ENCODE measurements at regions not wholly inside any gene's neighbourhood (a gene's known extent, or its start where the extent isn't known, plus 50 kb on each side); places are given as distances from the start of the nearest gene placed in this dataset.
"Not testable (repeated sequence)": the region's sequence is repeated elsewhere in the genome, so short reads cannot be mapped to it uniquely, and the experiment has no call there.

- no peak for DNase-seq
These were observed 1458.7 kb upstream of the ACVR2A start for GRCh38 chr2:146386096-146386495.

GRCh38 chr2:146385031-146385430 lies 1459.8 kb upstream of the ACVR2A start:
- WGBS, 2 donors, result 90 to 93% methylated on average over 5 of the region's 5 CpGs
- no peak overlapping the region for H3K4me3 ChIP-seq (ENCODE audit: low read length in 2 of 2)
- intact Hi-C loops (cut with DNase I), result no loop called here
- no peaks in the 10 kb centered on the region for H3K4me1 ChIP-seq (ENCODE audit: control insufficient read depth in 1 of 2, insufficient read depth in 2 of 2, low read length in 2 of 2)
- no peaks in the 10 kb centered on the region for H3K27me3 ChIP-seq (ENCODE audit: control insufficient read depth in 1 of 2, insufficient read depth in 2 of 2, low read length in 1 of 2)
- ATAC-seq (ENCODE audit: low FRiP score), result no peak
- H3K36me3 ChIP-seq (ENCODE audit: control insufficient read depth in 1 of 2, insufficient read depth in 2 of 2, low read length in 1 of 2), result no peaks in the 10 kb centered on the region
- no peak overlapping the region for H3K27ac ChIP-seq (ENCODE audit: low read depth in 1 of 2, low read length in 2 of 2)
- no peak for DNase-seq
- H3K9me3 ChIP-seq (ENCODE audit: control insufficient read depth, low read length), result no peaks in the 10 kb centered on the region

More at GRCh38 chr2:146386096-146386495, 1458.7 kb upstream of the ACVR2A start:
- H3K36me3 ChIP-seq (ENCODE audit: control insufficient read depth in 1 of 2, insufficient read depth in 2 of 2, low read length in 1 of 2), result no peaks in the 10 kb centered on the region
- H3K27ac ChIP-seq (ENCODE audit: low read depth in 1 of 2, low read length in 2 of 2), result no peak overlapping the region
- no peak for ATAC-seq (ENCODE audit: low FRiP score)
- intact Hi-C loops (cut with DNase I), result no loop called here
- no peaks in the 10 kb centered on the region for H3K9me3 ChIP-seq (ENCODE audit: control insufficient read depth, low read length)
- H3K4me1 ChIP-seq (ENCODE audit: control insufficient read depth in 1 of 2, insufficient read depth in 2 of 2, low read length in 2 of 2), result no peaks in the 10 kb centered on the region
- no peak overlapping the region for H3K4me3 ChIP-seq (ENCODE audit: low read length in 2 of 2)
- no peaks in the 10 kb centered on the region for H3K27me3 ChIP-seq (ENCODE audit: control insufficient read depth in 1 of 2, insufficient read depth in 2 of 2, low read length in 1 of 2)
- 91 to 97% methylated on average over 1 of the region's 1 CpG for WGBS, 2 donors

- DNase-seq, result no peak
- Histone ChIP-seq H3K4me3 (ENCODE audit: low read length in 2 of 2) (no peak overlapping the region), H3K36me3 (ENCODE audit: control insufficient read depth in 1 of 2, insufficient read depth in 2 of 2, low read length in 1 of 2) (no peaks in the 10 kb centered on the region), H3K27ac (ENCODE audit: low read depth in 1 of 2, low read length in 2 of 2) (no peak overlapping the region), H3K27me3 (ENCODE audit: control insufficient read depth in 1 of 2, insufficient read depth in 2 of 2, low read length in 1 of 2) (no peaks in the 10 kb centered on the region), H3K9me3 (ENCODE audit: control insufficient read depth, low read length) (no peaks in the 10 kb centered on the region), H3K4me1 (ENCODE audit: control insufficient read depth in 1 of 2, insufficient read depth in 2 of 2, low read length in 2 of 2) (no peaks in the 10 kb centered on the region)
- WGBS, 2 donors, result 27 to 35% methylated on average over 4 of the region's 4 CpGs
- no peak for ATAC-seq (ENCODE audit: low FRiP score)
- intact Hi-C loops (cut with DNase I), result no loop called here
These were observed 1468.2 kb upstream of the ACVR2A start for GRCh38 chr2:146376511-146377064.

GRCh38 chr2:146374505-146374904 lies 1470.3 kb upstream of the ACVR2A start:
- ATAC-seq (ENCODE audit: low FRiP score) (no peak), DNase-seq (no peak)
- Histone ChIP-seq H3K4me1 (ENCODE audit: control insufficient read depth in 1 of 2, insufficient read depth in 2 of 2, low read length in 2 of 2) (no peaks in the 10 kb centered on the region), H3K27me3 (ENCODE audit: control insufficient read depth in 1 of 2, insufficient read depth in 2 of 2, low read length in 1 of 2) (no peaks in the 10 kb centered on the region), H3K36me3 (ENCODE audit: control insufficient read depth in 1 of 2, insufficient read depth in 2 of 2, low read length in 1 of 2) (no peaks in the 10 kb centered on the region), H3K4me3 (ENCODE audit: low read length in 2 of 2) (no peak overlapping the region), H3K9me3 (ENCODE audit: control insufficient read depth, low read length) (no peaks in the 10 kb centered on the region), H3K27ac (ENCODE audit: low read depth in 1 of 2, low read length in 2 of 2) (no peak overlapping the region)
- 81 to 86% methylated on average over 1 of the region's 1 CpG for WGBS, 2 donors
- intact Hi-C loops (cut with DNase I), result no loop called here

- H3K9me3 ChIP-seq (ENCODE audit: control insufficient read depth, low read length); H3K4me1 ChIP-seq (ENCODE audit: control insufficient read depth in 1 of 2, insufficient read depth in 2 of 2, low read length in 2 of 2); DNase-seq; H3K36me3 ChIP-seq (ENCODE audit: control insufficient read depth in 1 of 2, insufficient read depth in 2 of 2, low read length in 1 of 2); H3K27me3 ChIP-seq (ENCODE audit: control insufficient read depth in 1 of 2, insufficient read depth in 2 of 2, low read length in 1 of 2); H3K4me3 ChIP-seq (ENCODE audit: low read length in 2 of 2); ATAC-seq (ENCODE audit: low FRiP score); intact Hi-C loops (cut with DNase I); H3K27ac ChIP-seq (ENCODE audit: low read depth in 1 of 2, low read length in 2 of 2): not testable (repeated sequence)
- 97 to 100% methylated on average over 1 of the region's 1 CpG for WGBS, 2 donors
These were observed 1473.5 kb upstream of the ACVR2A start for GRCh38 chr2:146371364-146371763.

- intact Hi-C loops (cut with DNase I), result no loop called here
- H3K27ac ChIP-seq (ENCODE audit: low read depth in 1 of 2, low read length in 2 of 2), result no peak overlapping the region
- H3K4me3 ChIP-seq (ENCODE audit: low read length in 2 of 2), result no peak overlapping the region
- H3K9me3 ChIP-seq (ENCODE audit: control insufficient read depth, low read length), result no peaks in the 10 kb centered on the region
- H3K4me1 ChIP-seq (ENCODE audit: control insufficient read depth in 1 of 2, insufficient read depth in 2 of 2, low read length in 2 of 2), result no peaks in the 10 kb centered on the region
- no peaks in the 10 kb centered on the region for H3K27me3 ChIP-seq (ENCODE audit: control insufficient read depth in 1 of 2, insufficient read depth in 2 of 2, low read length in 1 of 2)
- DNase-seq, result no peak
- no peaks in the 10 kb centered on the region for H3K36me3 ChIP-seq (ENCODE audit: control insufficient read depth in 1 of 2, insufficient read depth in 2 of 2, low read length in 1 of 2)
- ATAC-seq (ENCODE audit: low FRiP score), result no peak
These were observed 1474.0 kb upstream of the ACVR2A start for GRCh38 chr2:146370826-146371225.

- no peak for DNase-seq
- Histone ChIP-seq H3K27me3 (ENCODE audit: control insufficient read depth in 1 of 2, insufficient read depth in 2 of 2, low read length in 1 of 2) (no peaks in the 10 kb centered on the region), H3K27ac (ENCODE audit: low read depth in 1 of 2, low read length in 2 of 2) (no peak overlapping the region), H3K4me1 (ENCODE audit: control insufficient read depth in 1 of 2, insufficient read depth in 2 of 2, low read length in 2 of 2) (peaks cover 0 to 1% of the 10 kb centered on the region in 2 donors), H3K9me3 (ENCODE audit: control insufficient read depth, low read length) (no peaks in the 10 kb centered on the region), H3K4me3 (ENCODE audit: low read length in 2 of 2) (no peak overlapping the region), H3K36me3 (ENCODE audit: control insufficient read depth in 1 of 2, insufficient read depth in 2 of 2, low read length in 1 of 2) (no peaks in the 10 kb centered on the region)
- no peak for ATAC-seq (ENCODE audit: low FRiP score)
- intact Hi-C loops (cut with DNase I), result no loop called here
These were observed 1478.6 kb upstream of the ACVR2A start for GRCh38 chr2:146366276-146366675.

- Histone ChIP-seq H3K4me1 (ENCODE audit: control insufficient read depth in 1 of 2, insufficient read depth in 2 of 2, low read length in 2 of 2) (peaks cover 0 to 1% of the 10 kb centered on the region in 2 donors), H3K27me3 (ENCODE audit: control insufficient read depth in 1 of 2, insufficient read depth in 2 of 2, low read length in 1 of 2) (no peaks in the 10 kb centered on the region), H3K27ac (ENCODE audit: low read depth in 1 of 2, low read length in 2 of 2) (no peak overlapping the region), H3K36me3 (ENCODE audit: control insufficient read depth in 1 of 2, insufficient read depth in 2 of 2, low read length in 1 of 2) (no peaks in the 10 kb centered on the region), H3K4me3 (ENCODE audit: low read length in 2 of 2) (no peak overlapping the region), H3K9me3 (ENCODE audit: control insufficient read depth, low read length) (no peaks in the 10 kb centered on the region)
- ATAC-seq (ENCODE audit: low FRiP score), result no peak
- WGBS, 2 donors, result 77 to 84% methylated on average over 1 of the region's 1 CpG
- intact Hi-C loops (cut with DNase I), result no loop called here
- no peak for DNase-seq
These were observed 1479.8 kb upstream of the ACVR2A start for GRCh38 chr2:146365041-146365440.

GRCh38 chr2:146363731-146364130 lies 1481.1 kb upstream of the ACVR2A start:
- Histone ChIP-seq H3K9me3 (ENCODE audit: control insufficient read depth, low read length) (no peaks in the 10 kb centered on the region), H3K4me3 (ENCODE audit: low read length in 2 of 2) (no peak overlapping the region), H3K4me1 (ENCODE audit: control insufficient read depth in 1 of 2, insufficient read depth in 2 of 2, low read length in 2 of 2) (peaks cover 0 to 1% of the 10 kb centered on the region in 2 donors), H3K36me3 (ENCODE audit: control insufficient read depth in 1 of 2, insufficient read depth in 2 of 2, low read length in 1 of 2) (no peaks in the 10 kb centered on the region), H3K27ac (ENCODE audit: low read depth in 1 of 2, low read length in 2 of 2) (no peak overlapping the region), H3K27me3 (ENCODE audit: control insufficient read depth in 1 of 2, insufficient read depth in 2 of 2, low read length in 1 of 2) (no peaks in the 10 kb centered on the region)
- 89 to 93% methylated on average over 1 of the region's 1 CpG for WGBS, 2 donors
- DNase-seq, result no peak
- no peak for ATAC-seq (ENCODE audit: low FRiP score)
- intact Hi-C loops (cut with DNase I), result no loop called here
